ENCODE measurements at regions not wholly inside any gene's neighbourhood (a gene's known extent, or its start where the extent isn't known, plus 50 kb on each side); places are given as distances from the start of the nearest gene placed in this dataset.

- TF ChIP-seq CTCF (IDR thresholded peaks at IDR 0.05): no peak
- TF ChIP-seq POLR2A (IDR thresholded peaks at IDR 0.05): no peak
Observed at GRCh38 chr12:67035121-67035520, 234.0 kb upstream of the CAND1 start.
